GM12872 (cell line): ENCODE measurements at regions not wholly inside any gene's neighbourhood (a gene's known extent, or its start where the extent isn't known, plus 50 kb on each side); places are given as distances from the start of the nearest gene placed in this dataset.

Source experiments
- TF ChIP-seq, protein P1 (sequence below): IDR thresholded peaks from 3 replicates; pipeline ENCODE4 v1.5.1; 2011; ENCODE audit warnings: low read depth, mild to moderate bottlenecking, low read length, moderate library complexity; ENCODE audit not compliant: insufficient read depth

DNA sequence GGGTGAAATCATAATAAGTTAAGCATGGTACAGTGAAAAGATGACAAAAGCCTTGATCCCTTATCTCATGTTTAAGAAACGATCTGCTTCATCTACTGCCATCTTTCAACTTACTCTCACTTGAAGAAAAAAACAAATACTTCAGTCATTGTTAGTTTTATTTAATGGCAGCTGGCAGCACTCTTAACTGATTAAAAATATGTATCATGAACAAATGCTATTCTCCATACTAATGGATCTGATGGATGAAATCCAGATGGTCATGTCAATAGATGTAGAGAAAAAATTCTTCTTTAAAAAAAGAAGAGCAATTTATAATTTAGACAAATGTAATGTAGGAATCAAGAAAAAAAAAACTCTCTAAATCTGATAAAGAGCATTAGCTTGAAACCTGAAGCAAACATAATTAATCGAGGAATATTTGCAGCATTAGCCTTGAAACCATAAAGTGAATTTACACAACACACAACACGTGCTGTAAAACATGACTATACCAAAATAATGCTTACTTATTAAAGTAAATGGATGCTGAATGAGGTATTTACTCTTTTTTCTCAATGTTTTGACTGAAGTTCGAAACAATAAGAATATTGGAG, 579.0 kb upstream of the ADAMTS5 start:
- TF ChIP-seq, protein P1, sequence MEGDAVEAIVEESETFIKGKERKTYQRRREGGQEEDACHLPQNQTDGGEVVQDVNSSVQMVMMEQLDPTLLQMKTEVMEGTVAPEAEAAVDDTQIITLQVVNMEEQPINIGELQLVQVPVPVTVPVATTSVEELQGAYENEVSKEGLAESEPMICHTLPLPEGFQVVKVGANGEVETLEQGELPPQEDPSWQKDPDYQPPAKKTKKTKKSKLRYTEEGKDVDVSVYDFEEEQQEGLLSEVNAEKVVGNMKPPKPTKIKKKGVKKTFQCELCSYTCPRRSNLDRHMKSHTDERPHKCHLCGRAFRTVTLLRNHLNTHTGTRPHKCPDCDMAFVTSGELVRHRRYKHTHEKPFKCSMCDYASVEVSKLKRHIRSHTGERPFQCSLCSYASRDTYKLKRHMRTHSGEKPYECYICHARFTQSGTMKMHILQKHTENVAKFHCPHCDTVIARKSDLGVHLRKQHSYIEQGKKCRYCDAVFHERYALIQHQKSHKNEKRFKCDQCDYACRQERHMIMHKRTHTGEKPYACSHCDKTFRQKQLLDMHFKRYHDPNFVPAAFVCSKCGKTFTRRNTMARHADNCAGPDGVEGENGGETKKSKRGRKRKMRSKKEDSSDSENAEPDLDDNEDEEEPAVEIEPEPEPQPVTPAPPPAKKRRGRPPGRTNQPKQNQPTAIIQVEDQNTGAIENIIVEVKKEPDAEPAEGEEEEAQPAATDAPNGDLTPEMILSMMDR: no peak

- TF ChIP-seq, protein P1: no peak
Measured at GRCh38 chr21:27536319-27536718, 569.4 kb upstream of the ADAMTS5 start.

DNA sequence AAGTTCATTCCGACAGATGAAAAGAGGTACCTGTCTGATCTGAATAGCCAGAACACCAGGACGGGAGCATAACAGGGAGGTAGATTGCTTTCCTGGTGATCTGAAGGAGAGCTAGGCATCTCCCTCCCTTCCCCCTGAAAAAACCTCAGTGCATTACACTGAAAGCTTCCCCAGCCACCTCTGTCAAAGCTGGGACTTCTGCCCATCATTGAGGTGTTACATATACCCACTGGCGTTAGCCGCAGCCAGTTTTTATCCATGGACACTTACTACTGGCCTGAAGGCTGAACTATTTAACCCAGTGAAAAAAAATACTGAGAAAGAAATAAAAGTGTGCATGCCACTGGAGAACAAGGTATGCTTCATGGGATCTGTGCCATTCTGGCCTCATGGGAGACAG, 568.3 kb upstream of the ADAMTS5 start:
- TF ChIP-seq, protein P1: no peak

GRCh38 chr21:27534206-27534605, 567.3 kb upstream of the ADAMTS5 start:
- TF ChIP-seq, protein P1: no peak

GRCh38 chr21:27532076-27532475, 565.2 kb upstream of the ADAMTS5 start:
- TF ChIP-seq, protein P1: no peak

DNA sequence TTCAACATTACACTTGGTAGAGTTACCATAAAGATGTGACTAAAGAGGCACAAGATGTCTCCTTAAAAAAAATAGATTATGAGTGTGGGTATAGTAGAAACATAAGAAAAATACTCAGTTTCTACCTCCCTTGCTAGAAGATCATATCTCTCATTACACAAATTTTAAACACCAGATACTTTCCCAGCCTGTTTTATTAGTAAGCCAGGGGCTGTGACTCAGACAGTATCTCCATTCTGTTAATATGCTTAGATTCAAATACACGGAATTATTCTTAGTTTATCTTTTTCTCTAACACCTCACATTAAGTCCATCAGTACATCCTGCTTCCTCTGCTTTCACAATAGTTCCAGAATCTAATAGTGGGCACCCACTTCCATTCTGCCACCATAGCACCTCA, 561.8 kb upstream of the ADAMTS5 start:
- TF ChIP-seq, protein P1: no peak

- TF ChIP-seq, protein P1: no peak
Measured at GRCh38 chr21:27526451-27526850, 559.6 kb upstream of the ADAMTS5 start.
